ENCODE measurements at regions not wholly inside any gene's neighbourhood (a gene's known extent, or its start where the extent isn't known, plus 50 kb on each side); places are given as distances from the start of the nearest gene placed in this dataset.

DNA sequence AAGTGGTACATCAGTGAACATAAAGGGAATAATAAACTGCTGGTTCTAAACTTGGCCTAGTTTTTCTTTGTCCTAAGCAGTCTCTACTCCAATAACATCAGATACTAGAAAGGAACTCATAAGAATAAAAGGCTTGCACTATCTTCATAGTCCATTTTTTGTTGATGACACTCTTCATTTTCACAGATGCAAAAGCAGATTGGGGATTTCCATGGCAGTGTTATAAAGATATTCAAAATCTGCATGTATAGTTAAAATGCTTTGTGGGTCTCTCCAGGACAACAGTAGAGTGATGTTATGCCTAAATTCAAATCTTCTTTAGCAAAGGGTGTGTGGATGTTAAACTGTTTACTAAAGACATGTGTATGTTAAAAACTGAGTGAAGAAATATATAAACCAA, 745.8 kb downstream of the TRHDE start:
- Histone ChIP-seq H3K27ac (ENCODE audit: low read depth in 1 of 2, low read length in 2 of 2) (no peak overlapping the region), H3K4me1 (ENCODE audit: control insufficient read depth in 4 of 4, insufficient read depth in 4 of 4, low read length in 3 of 4) (no peaks in the 10 kb centered on the region), H3K36me3 (ENCODE audit: control insufficient read depth in 4 of 4, insufficient read depth in 3 of 4, low read depth in 1 of 4, low read length in 3 of 4) (no peaks in the 10 kb centered on the region), H3K27me3 (ENCODE audit: control insufficient read depth in 4 of 4, insufficient read depth in 4 of 4, low read length in 3 of 4) (no peaks in the 10 kb centered on the region), H3K9me3 (ENCODE audit: control insufficient read depth in 4 of 4, low read length in 3 of 4) (no peaks in the 10 kb centered on the region), H3K4me3 (ENCODE audit: low read depth in 1 of 3, low read length in 3 of 3) (no peak overlapping the region), H3K9ac (ENCODE audit: low read depth in 1 of 2, low read length in 2 of 2) (no peak overlapping the region)
- no peak for DNase-seq (ENCODE audit: low spot score)
- TF ChIP-seq ZBTB33 (IDR thresholded peaks at IDR 0.05) (no peak), GABPA (IDR thresholded peaks at IDR 0.05 in 1 of 2, conservative IDR thresholded peaks at IDR 0.05 in 1 of 2) (no peak), ATF3 (IDR thresholded peaks at IDR 0.05) (no peak), SP1 (IDR thresholded peaks at IDR 0.05) (no peak), YY1 (IDR thresholded peaks at IDR 0.05) (no peak), FOXA1 (IDR thresholded peaks at IDR 0.05) (no peak), NR2F2 (IDR thresholded peaks at IDR 0.05) (no peak), HNF4G (IDR thresholded peaks at IDR 0.05) (no peak), TAF1 (conservative IDR thresholded peaks at IDR 0.05) (no peak), RXRA (IDR thresholded peaks at IDR 0.05) (no peak), JUND (IDR thresholded peaks at IDR 0.05) (no peak), RAD21 (IDR thresholded peaks at IDR 0.05) (no peak)

DNA sequence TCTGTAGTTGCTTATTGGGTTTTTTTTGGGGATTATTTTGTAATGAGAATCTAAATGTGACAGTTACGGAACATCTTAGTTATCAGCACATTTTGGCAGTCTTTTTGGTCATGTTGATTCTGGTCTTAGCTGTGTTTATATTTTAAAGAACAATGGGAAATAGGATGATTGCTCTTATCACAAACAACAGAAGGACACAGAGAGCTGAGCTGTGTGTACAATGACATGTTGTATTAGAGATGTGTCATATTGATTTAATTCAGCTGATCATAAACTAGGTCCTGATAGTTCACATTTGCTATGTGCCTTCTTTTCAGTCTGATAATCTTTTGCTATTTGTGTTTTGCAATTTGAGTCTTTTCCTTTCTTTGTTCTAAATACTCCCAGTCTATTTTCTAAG, 781.7 kb downstream of the TRHDE start:
- no peaks in the 10 kb centered on the region for H3K36me3 ChIP-seq (ENCODE audit: control insufficient read depth in 4 of 4, insufficient read depth in 3 of 4, low read depth in 1 of 4, low read length in 3 of 4)
- 44% methylated on average over 1 of the region's 1 CpG for WGBS
- H3K9me3 ChIP-seq (ENCODE audit: control insufficient read depth in 4 of 4, low read length in 3 of 4): no peaks in the 10 kb centered on the region
- H3K27ac ChIP-seq (ENCODE audit: low read depth in 1 of 2, low read length in 2 of 2): no peak overlapping the region
- H3K4me1 ChIP-seq (ENCODE audit: control insufficient read depth in 4 of 4, insufficient read depth in 4 of 4, low read length in 3 of 4): no peaks in the 10 kb centered on the region
- no peak overlapping the region for H3K9ac ChIP-seq (ENCODE audit: low read depth in 1 of 2, low read length in 2 of 2)
- no peak for TF ChIP-seq GABPA (IDR thresholded peaks at IDR 0.05 in 1 of 2, conservative IDR thresholded peaks at IDR 0.05 in 1 of 2)
- no peak for TF ChIP-seq SP1 (IDR thresholded peaks at IDR 0.05)
- no peak for TF ChIP-seq YY1 (IDR thresholded peaks at IDR 0.05)
- no peak for TF ChIP-seq HNF4A (conservative IDR thresholded peaks at IDR 0.05)
- TF ChIP-seq NR2F2 (IDR thresholded peaks at IDR 0.05): no peak
- TF ChIP-seq EGR1 (IDR thresholded peaks at IDR 0.05; ENCODE audit: low read depth in 2 of 2): no peak
- no peak for TF ChIP-seq RXRA (IDR thresholded peaks at IDR 0.05)
- no peak for TF ChIP-seq FOXA2 (IDR thresholded peaks at IDR 0.05)
- TF ChIP-seq, protein P1, sequence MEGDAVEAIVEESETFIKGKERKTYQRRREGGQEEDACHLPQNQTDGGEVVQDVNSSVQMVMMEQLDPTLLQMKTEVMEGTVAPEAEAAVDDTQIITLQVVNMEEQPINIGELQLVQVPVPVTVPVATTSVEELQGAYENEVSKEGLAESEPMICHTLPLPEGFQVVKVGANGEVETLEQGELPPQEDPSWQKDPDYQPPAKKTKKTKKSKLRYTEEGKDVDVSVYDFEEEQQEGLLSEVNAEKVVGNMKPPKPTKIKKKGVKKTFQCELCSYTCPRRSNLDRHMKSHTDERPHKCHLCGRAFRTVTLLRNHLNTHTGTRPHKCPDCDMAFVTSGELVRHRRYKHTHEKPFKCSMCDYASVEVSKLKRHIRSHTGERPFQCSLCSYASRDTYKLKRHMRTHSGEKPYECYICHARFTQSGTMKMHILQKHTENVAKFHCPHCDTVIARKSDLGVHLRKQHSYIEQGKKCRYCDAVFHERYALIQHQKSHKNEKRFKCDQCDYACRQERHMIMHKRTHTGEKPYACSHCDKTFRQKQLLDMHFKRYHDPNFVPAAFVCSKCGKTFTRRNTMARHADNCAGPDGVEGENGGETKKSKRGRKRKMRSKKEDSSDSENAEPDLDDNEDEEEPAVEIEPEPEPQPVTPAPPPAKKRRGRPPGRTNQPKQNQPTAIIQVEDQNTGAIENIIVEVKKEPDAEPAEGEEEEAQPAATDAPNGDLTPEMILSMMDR (IDR thresholded peaks at IDR 0.05; ENCODE audit: low read depth, low read length, missing input control): no peak
- H3K4me3 ChIP-seq (ENCODE audit: low read depth in 1 of 3, low read length in 3 of 3): no peak overlapping the region
- H3K27me3 ChIP-seq (ENCODE audit: control insufficient read depth in 4 of 4, insufficient read depth in 4 of 4, low read length in 3 of 4): no peaks in the 10 kb centered on the region
- no peak for DNase-seq (ENCODE audit: low spot score)

DNA sequence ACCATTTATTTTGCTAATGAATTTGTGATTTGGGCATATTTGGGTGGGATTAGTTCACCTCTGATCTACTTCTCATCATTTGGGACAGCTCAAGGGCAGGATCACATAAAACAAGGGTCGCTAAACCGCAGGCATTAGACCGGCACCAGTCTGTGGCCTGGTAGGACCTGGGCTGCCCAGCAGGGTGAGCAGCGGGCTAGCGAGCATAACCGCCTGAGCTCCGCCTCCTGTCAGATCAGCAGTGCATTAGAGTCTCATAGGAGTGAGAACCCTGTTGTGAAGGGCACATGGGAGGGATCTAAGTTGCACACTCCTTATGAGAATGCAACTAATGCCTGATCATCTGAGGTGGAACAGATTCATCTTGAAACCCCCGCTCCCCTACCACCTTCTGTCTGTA, 785.3 kb downstream of the TRHDE start:
- DNase-seq (ENCODE audit: low spot score): no peak
- Histone ChIP-seq H3K4me3 (ENCODE audit: low read depth in 1 of 3, low read length in 3 of 3) (no peak overlapping the region), H3K27ac (ENCODE audit: low read depth in 1 of 2, low read length in 2 of 2) (no peak overlapping the region), H3K4me1 (ENCODE audit: control insufficient read depth in 4 of 4, insufficient read depth in 4 of 4, low read length in 3 of 4) (no peaks in the 10 kb centered on the region), H3K9ac (ENCODE audit: low read depth in 1 of 2, low read length in 2 of 2) (no peak overlapping the region), H3K9me3 (ENCODE audit: control insufficient read depth in 4 of 4, low read length in 3 of 4) (no peaks in the 10 kb centered on the region), H3K27me3 (ENCODE audit: control insufficient read depth in 4 of 4, insufficient read depth in 4 of 4, low read length in 3 of 4) (no peaks in the 10 kb centered on the region), H3K36me3 (ENCODE audit: control insufficient read depth in 4 of 4, insufficient read depth in 3 of 4, low read depth in 1 of 4, low read length in 3 of 4) (no peaks in the 10 kb centered on the region)
- TF ChIP-seq MAX (IDR thresholded peaks at IDR 0.05): no peak
- TF ChIP-seq FOXA2 (IDR thresholded peaks at IDR 0.05): no peak
- TF ChIP-seq NR2F2 (IDR thresholded peaks at IDR 0.05): no peak
- TF ChIP-seq ZBTB33 (IDR thresholded peaks at IDR 0.05): no peak
- no peak for TF ChIP-seq HNF4A (conservative IDR thresholded peaks at IDR 0.05)
- TF ChIP-seq HNF4G (IDR thresholded peaks at IDR 0.05): no peak
- no peak for TF ChIP-seq SP1 (IDR thresholded peaks at IDR 0.05)
- no peak for TF ChIP-seq RXRA (IDR thresholded peaks at IDR 0.05)
- TF ChIP-seq, protein P1 (IDR thresholded peaks at IDR 0.05; ENCODE audit: low read depth, low read length, missing input control): no peak
- no peak for TF ChIP-seq YY1 (IDR thresholded peaks at IDR 0.05)
- 97% methylated on average over 8 of the region's 8 CpGs for WGBS
